ENCODE measurements at regions not wholly inside any gene's neighbourhood (a gene's known extent, or its start where the extent isn't known, plus 50 kb on each side); places are given as distances from the start of the nearest gene placed in this dataset.

GRCh38 chr2:204026294-204026693, 89.7 kb downstream of the ICOS start:
- TF ChIP-seq CTCF (IDR thresholded peaks at IDR 0.05) (no peak), CEBPB (IDR thresholded peaks at IDR 0.05) (no peak), POLR2A (IDR thresholded peaks at IDR 0.05; ENCODE audit: low read length) (no peak), SREBF2 (IDR thresholded peaks at IDR 0.05) (no peak), GATA3 (IDR thresholded peaks at IDR 0.05; ENCODE audit: borderline replicate concordance) (no peak), POLR2AphosphoS2 (conservative IDR thresholded peaks at IDR 0.05; ENCODE audit: low read length) (no peak), CHD2 (IDR thresholded peaks at IDR 0.05; ENCODE audit: low read length, partially characterized antibody) (no peak), RFX5 (IDR thresholded peaks at IDR 0.05) (no peak), MAX (IDR thresholded peaks at IDR 0.05) (no peak)
